GM21528 (cell line): ENCODE measurements at regions not wholly inside any gene's neighbourhood (a gene's known extent, or its start where the extent isn't known, plus 50 kb on each side); places are given as distances from the start of the nearest gene placed in this dataset.

ENCODE experiments used
- ATAC-seq: cut with Tn5 transposase; IDR thresholded peaks from one replicate; pipeline ENCODE4 v1.9.1; 2021; ENCODE audit warnings: mild to moderate bottlenecking, moderate library complexity; ENCODE audit not compliant: unreplicated experiment, low FRiP score

GRCh38 chr11:90844041-90844440, 621.2 kb upstream of the CHORDC1 start:
- ATAC-seq, result no peak

- no peak for ATAC-seq
Measured at GRCh38 chr11:90842681-90843080, 619.8 kb upstream of the CHORDC1 start.

DNA sequence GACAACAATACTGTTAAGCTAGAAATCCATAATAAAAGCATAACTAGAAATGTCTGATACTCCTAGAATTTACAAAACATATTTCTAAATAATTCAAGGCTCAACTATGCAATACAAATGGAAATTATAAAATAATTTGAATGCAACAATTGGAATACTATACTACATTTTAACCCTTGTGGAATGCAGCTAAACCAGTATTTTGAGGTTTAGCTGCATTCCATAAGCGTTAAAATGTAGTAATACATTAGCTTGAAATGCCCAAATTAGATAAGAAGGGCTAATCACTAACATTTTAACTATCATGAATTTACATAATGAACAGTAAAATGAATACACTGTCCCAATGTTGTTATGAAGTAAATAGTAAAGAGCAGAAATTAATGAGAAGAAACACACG, 617.2 kb upstream of the CHORDC1 start:
- ATAC-seq, result no peak

DNA sequence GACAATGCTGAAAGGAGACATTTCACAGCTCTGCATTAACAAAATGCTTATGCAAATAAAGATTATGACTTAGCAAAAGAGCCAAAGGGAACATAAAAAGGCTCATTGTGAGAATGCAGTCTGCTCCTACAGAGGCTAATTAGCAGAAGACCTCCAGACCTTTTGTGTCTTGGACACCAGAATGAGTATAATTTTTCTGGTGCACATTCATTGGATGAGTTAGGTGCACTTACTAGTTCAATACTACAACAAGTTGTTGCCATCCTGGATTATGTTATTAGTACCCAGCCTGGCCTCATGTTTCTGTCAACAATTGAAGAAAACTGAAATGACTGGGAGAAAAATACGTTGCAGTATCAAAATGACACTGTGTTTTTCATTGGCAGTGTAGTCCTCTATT, 613.2 kb upstream of the CHORDC1 start:
- no peak for ATAC-seq

- ATAC-seq, result no peak
Measured at GRCh38 chr11:90823446-90823845, 600.6 kb upstream of the CHORDC1 start.

DNA sequence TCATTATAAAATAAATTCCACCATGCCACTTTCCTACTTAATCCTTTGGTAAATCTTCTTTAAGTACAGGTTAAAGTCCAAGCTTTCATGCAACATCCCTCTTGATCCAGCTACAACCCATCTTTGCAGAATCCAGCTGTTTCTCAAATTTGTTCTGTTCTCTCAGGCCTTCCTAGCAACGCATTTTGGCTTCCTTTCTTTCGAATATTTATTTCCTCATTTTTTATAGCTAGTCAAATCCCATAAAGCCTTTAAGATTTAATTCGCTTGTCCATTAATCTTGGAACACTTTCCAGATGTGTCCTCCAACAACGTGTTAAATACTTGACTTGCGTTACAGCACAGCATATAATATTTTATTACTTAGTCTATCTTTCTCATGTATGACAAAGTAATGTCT, 600.1 kb upstream of the CHORDC1 start:
- ATAC-seq, result no peak

GRCh38 chr11:90818196-90818745, 595.4 kb upstream of the CHORDC1 start:
- no peak for ATAC-seq

- no peak for ATAC-seq
Measured at GRCh38 chr11:90809581-90809980, 586.7 kb upstream of the CHORDC1 start.

DNA sequence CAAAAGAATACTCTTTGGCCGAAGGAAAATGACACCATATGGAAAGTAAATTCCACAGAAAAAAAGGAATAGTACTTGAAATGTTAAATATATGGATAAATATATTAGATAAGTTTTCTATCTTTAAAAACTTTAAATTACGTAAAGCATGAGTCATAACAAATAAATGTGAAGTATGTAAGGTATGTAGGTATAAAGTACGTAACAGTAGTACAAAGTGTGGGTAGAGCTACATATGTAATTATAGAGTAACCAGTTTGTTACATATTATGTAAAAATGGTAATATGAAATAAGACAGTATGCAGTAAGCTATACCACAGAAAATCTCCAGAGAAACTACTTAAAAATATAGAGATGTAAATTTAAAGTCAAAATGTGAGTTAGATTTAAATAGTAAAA, 582.3 kb upstream of the CHORDC1 start:
- no peak for ATAC-seq

GRCh38 chr11:90803831-90804230, 581.0 kb upstream of the CHORDC1 start:
- ATAC-seq, result no peak

GRCh38 chr11:90803366-90803765, 580.5 kb upstream of the CHORDC1 start:
- no peak for ATAC-seq

- ATAC-seq, result no peak
Measured at GRCh38 chr11:90798769-90799168, 575.9 kb upstream of the CHORDC1 start.

GRCh38 chr11:90795746-90796145, 572.9 kb upstream of the CHORDC1 start:
- ATAC-seq, result no peak

GRCh38 chr11:90788961-90789360, 566.1 kb upstream of the CHORDC1 start:
- no peak for ATAC-seq

DNA sequence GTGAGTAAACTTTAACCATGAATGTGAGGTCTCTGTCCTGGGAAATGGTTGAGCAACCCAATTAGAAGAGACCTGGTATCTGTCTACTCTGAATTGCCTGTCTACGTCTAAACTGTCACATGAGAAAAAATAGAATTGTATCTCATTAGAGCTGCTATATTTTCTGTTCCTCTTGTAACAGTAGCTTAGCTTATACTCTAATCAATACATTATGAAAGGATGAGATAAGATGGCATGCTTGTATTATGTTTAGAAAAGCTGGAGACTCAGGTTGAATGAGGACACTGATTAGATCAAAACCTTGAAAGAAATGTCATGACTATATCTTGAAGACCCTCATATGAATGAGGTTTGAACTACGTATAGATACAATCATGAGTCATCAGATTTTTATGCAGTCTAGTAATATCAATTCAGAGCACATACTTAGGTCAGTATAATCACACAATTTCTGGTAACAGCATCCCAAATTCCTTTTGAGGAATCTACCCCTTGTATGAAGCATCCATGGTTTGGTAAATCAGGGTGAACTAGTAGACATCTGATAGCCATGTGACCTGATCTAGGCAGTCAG, 561.5 kb upstream of the CHORDC1 start:
- ATAC-seq, result no peak

DNA sequence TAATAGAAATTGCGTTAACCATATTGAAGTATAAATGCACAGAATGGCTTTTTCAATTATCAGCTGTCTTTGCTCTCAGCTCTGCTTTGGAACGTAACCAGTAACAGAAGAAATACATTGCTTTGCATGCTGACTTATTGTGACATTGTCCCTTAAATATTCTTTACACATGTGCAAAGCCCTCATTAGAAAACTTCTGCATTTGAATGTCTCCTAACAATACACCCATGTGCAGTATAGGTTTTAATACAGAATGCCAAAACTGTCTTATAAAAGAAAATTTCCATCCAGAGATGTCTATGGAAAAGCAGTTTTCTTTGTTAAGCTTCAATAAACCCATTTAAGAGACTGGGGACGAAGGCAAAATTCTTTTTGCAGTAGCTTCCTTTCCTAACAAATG, 560.3 kb upstream of the CHORDC1 start:
- ATAC-seq, result no peak

DNA sequence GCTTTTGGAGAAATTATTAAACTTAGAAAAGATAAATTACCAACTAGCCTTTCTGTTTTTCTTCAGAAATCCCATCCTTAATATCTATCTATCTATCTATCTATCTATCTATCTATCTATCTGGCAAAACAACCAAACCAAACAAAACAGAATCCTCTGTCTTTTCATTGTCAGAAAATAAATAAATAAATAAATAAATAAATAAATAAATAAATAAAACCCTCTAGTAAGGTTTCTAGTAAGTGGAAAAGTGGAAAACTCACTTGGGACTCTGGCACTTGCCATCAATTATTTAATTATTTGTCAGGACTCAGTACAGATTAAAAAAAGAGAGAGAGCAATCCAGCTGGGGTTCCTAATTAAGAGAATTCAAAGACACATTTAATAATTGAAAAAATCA, 556.2 kb upstream of the CHORDC1 start:
- no peak for ATAC-seq

DNA sequence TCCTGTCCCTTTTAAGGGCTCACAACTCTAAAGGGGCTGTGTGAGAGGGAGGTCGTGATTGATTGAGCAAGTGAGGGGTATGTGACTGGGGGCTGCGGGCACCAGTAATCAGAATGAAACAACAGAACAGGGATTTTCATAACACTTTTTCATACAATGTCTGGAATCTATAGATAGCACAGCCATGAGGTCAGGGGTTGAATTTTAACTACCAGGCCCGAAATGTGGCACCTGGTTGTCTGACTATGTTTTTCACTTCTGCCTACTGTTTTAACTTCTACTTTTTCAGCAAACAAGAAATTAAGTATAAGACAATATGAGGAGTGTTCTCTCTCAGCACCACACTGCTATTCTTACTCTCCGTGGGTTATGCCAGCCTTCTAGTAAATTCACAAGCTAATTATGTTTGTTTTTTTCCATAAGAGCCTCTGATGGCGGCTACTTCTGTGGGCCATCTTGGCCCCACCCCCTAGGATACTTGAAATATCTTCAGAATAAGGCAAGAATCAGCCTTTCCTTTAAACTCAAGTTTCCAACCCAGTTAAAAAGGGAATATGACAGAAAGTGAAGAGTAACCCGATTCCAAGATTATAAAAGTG, 552.8 kb upstream of the CHORDC1 start:
- no peak for ATAC-seq

DNA sequence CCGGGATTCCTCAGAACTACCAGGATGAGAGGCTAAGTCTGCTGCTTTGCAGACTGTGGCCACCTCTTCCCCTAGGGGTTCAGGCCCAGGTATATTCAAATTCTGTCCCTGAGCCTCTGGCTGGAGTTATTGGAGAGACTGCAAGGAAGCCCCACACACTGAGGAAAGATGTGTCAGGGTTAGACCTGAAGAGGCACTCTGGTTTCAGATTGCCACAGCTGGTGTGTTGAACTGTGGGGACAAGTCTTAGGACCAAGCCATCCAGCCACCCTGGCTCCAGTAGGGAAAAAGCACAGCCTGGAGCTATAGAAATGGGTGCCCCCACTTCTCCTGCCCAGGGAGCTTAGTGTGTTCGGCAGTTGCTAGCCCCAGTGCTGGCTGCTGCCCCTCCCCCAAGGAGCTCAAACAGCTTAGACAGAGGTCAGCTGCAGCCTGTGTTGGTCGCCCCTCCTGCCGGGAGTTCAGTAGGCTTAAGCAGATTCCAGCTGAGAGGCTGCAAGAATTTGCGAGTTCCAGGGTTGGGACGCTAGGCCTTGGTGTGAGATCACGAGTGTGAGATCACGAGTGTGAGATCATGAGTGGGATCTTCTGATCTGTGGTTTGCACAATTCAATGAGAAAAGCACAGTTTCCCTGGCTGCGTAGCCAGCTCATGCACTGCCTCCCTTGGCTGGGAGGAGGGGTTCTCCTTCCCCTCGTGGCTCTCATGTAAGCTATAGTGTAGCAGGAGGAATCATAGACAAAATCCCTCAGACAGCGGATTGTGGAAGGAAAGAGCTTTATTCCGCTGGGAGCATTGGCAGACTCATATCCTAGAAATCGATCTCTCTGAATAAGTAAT, 552.1 kb upstream of the CHORDC1 start:
- no peak for ATAC-seq

DNA sequence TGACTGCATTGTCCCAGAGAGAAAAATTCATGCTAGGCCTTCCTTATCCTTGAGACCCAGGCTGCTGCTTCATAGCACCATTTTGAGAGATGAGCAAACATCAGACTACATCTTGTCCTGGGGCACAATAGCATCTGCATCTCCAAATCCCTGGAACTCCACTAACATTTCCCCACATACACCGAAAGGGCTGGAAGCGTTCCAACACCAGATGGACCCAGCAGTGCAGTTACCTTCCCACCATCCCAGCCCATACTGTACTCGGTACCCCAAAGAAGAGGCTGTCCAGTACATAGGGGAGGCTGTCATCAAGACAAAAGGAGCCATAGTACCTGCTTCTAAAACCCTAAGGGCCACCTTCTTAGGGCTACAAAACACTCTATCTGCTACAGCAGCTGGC, 547.2 kb upstream of the CHORDC1 start:
- no peak for ATAC-seq

GRCh38 chr11:90766121-90766520, 543.3 kb upstream of the CHORDC1 start:
- no peak for ATAC-seq

DNA sequence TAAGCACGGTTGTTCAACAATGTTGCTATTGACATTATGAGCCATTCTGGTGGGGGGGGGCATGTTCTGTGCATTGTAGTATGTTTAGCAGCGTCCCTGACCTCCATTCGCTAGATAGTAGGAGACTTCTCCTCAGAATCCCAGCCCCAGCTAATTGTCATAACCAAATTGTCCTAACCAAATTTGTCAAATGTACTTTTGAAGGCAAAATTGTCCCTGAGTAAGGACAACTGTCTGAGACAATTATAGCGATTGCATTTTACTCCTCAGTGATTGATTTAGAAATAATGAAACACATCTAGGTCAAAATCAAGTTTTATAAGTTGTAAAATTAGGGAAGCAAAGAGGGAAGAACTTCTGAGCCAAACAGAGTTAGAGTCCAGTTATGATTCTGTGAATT, 541.8 kb upstream of the CHORDC1 start:
- ATAC-seq, result no peak
